ENCODE measurements at regions not wholly inside any gene's neighbourhood (a gene's known extent, or its start where the extent isn't known, plus 50 kb on each side); places are given as distances from the start of the nearest gene placed in this dataset.

GRCh38 chr15:29535952-29536351, 266.3 kb upstream of the NSMCE3 start:
- no peaks in the 10 kb centered on the region for H3K27me3 ChIP-seq (ENCODE audit: control insufficient read depth, insufficient read depth, low read length)
- no peaks in the 10 kb centered on the region for H3K4me1 Mint-ChIP-seq
- ATAC-seq (ENCODE audit: low read depth in 2 of 2) (no peak), DNase-seq (no peak)
- H3K27ac Mint-ChIP-seq: no peak overlapping the region
- H3K4me1 ChIP-seq (ENCODE audit: control insufficient read depth, insufficient read depth, low read length, poor library complexity, severe bottlenecking): no peaks in the 10 kb centered on the region
- H3K27me3 Mint-ChIP-seq: no peaks in the 10 kb centered on the region
- no peaks in the 10 kb centered on the region for H3K9me3 ChIP-seq (ENCODE audit: control insufficient read depth in 2 of 2, low read length in 2 of 2)
- H3K9me3 Mint-ChIP-seq: no peaks in the 10 kb centered on the region
- no peak overlapping the region for H3K4me3 ChIP-seq (ENCODE audit: low read depth, low read length)
- no peaks in the 10 kb centered on the region for H3K36me3 ChIP-seq (ENCODE audit: control insufficient read depth, insufficient read depth, low read length)
- H3K36me3 Mint-ChIP-seq: no peaks in the 10 kb centered on the region
- H3K4me3 Mint-ChIP-seq: no peak overlapping the region
- no peak overlapping the region for H3K27ac ChIP-seq (ENCODE audit: insufficient read depth, low read length, poor library complexity, severe bottlenecking)

GRCh38 chr15:29534378-29534777, 264.8 kb upstream of the NSMCE3 start:
- no peak overlapping the region for H3K27ac Mint-ChIP-seq
- H3K27ac ChIP-seq (ENCODE audit: insufficient read depth, low read length, poor library complexity, severe bottlenecking): no peak overlapping the region
- no peaks in the 10 kb centered on the region for H3K36me3 ChIP-seq (ENCODE audit: control insufficient read depth, insufficient read depth, low read length)
- no peaks in the 10 kb centered on the region for H3K27me3 Mint-ChIP-seq
- no peak overlapping the region for H3K4me3 Mint-ChIP-seq
- no peaks in the 10 kb centered on the region for H3K9me3 ChIP-seq (ENCODE audit: control insufficient read depth in 2 of 2, low read length in 2 of 2)
- no peaks in the 10 kb centered on the region for H3K4me1 Mint-ChIP-seq
- no peak for ATAC-seq (ENCODE audit: low read depth in 2 of 2)
- no peaks in the 10 kb centered on the region for H3K27me3 ChIP-seq (ENCODE audit: control insufficient read depth, insufficient read depth, low read length)
- no peak overlapping the region for H3K4me3 ChIP-seq (ENCODE audit: low read depth, low read length)
- no peaks in the 10 kb centered on the region for H3K36me3 Mint-ChIP-seq
- no peaks in the 10 kb centered on the region for H3K4me1 ChIP-seq (ENCODE audit: control insufficient read depth, insufficient read depth, low read length, poor library complexity, severe bottlenecking)
- no peak for DNase-seq
- H3K9me3 Mint-ChIP-seq: peaks cover 0 to 5% (median 0%) of the 10 kb centered on the region in 7 donors

GRCh38 chr15:29533647-29534046, 264.0 kb upstream of the NSMCE3 start:
- H3K9me3 Mint-ChIP-seq: peaks cover 0 to 5% (median 0%) of the 10 kb centered on the region in 7 donors

GRCh38 chr15:29532296-29532695, 262.7 kb upstream of the NSMCE3 start:
- DNase-seq: no peak
- no peaks in the 10 kb centered on the region for H3K36me3 Mint-ChIP-seq
- no peaks in the 10 kb centered on the region for H3K27me3 ChIP-seq (ENCODE audit: control insufficient read depth, insufficient read depth, low read length)
- no peak overlapping the region for H3K4me3 ChIP-seq (ENCODE audit: low read depth, low read length)
- H3K27me3 Mint-ChIP-seq: no peaks in the 10 kb centered on the region
- H3K27ac ChIP-seq (ENCODE audit: insufficient read depth, low read length, poor library complexity, severe bottlenecking): no peak overlapping the region
- no peak for ATAC-seq (ENCODE audit: low read depth in 2 of 2)
- H3K36me3 ChIP-seq (ENCODE audit: control insufficient read depth, insufficient read depth, low read length): no peaks in the 10 kb centered on the region
- no peaks in the 10 kb centered on the region for H3K9me3 ChIP-seq (ENCODE audit: control insufficient read depth in 2 of 2, low read length in 2 of 2)
- no peaks in the 10 kb centered on the region for H3K4me1 ChIP-seq (ENCODE audit: control insufficient read depth, insufficient read depth, low read length, poor library complexity, severe bottlenecking)
- H3K4me3 Mint-ChIP-seq: no peak overlapping the region
- H3K27ac Mint-ChIP-seq: no peak overlapping the region
- no peaks in the 10 kb centered on the region for H3K4me1 Mint-ChIP-seq
- peaks cover 0 to 5% (median 0%) of the 10 kb centered on the region in 7 donors for H3K9me3 Mint-ChIP-seq

More at GRCh38 chr15:29533647-29534046, 264.0 kb upstream of the NSMCE3 start:
- no peak overlapping the region for H3K27ac ChIP-seq (ENCODE audit: insufficient read depth, low read length, poor library complexity, severe bottlenecking)
- ATAC-seq (ENCODE audit: low read depth in 2 of 2): no peak
- DNase-seq: no peak
- H3K27me3 ChIP-seq (ENCODE audit: control insufficient read depth, insufficient read depth, low read length): no peaks in the 10 kb centered on the region
- no peaks in the 10 kb centered on the region for H3K4me1 ChIP-seq (ENCODE audit: control insufficient read depth, insufficient read depth, low read length, poor library complexity, severe bottlenecking)
- no peaks in the 10 kb centered on the region for H3K27me3 Mint-ChIP-seq
- H3K27ac Mint-ChIP-seq: no peak overlapping the region
- no peaks in the 10 kb centered on the region for H3K4me1 Mint-ChIP-seq
- no peak overlapping the region for H3K4me3 Mint-ChIP-seq
- no peaks in the 10 kb centered on the region for H3K36me3 ChIP-seq (ENCODE audit: control insufficient read depth, insufficient read depth, low read length)
- no peak overlapping the region for H3K4me3 ChIP-seq (ENCODE audit: low read depth, low read length)
- H3K9me3 ChIP-seq (ENCODE audit: control insufficient read depth in 2 of 2, low read length in 2 of 2): no peaks in the 10 kb centered on the region
- no peaks in the 10 kb centered on the region for H3K36me3 Mint-ChIP-seq

- Mint-ChIP-seq H3K27me3 (no peaks in the 10 kb centered on the region), H3K4me3 (no peak overlapping the region), H3K4me1 (no peaks in the 10 kb centered on the region), H3K9me3 (peaks cover 0 to 5% (median 0%) of the 10 kb centered on the region in 7 donors), H3K27ac (peak overlapping the region in 1 of 3 donors; percentile 32), H3K36me3 (no peaks in the 10 kb centered on the region)
- Histone ChIP-seq H3K4me3 (ENCODE audit: low read depth, low read length) (no peak overlapping the region), H3K36me3 (ENCODE audit: control insufficient read depth, insufficient read depth, low read length) (no peaks in the 10 kb centered on the region), H3K9me3 (ENCODE audit: control insufficient read depth in 2 of 2, low read length in 2 of 2) (no peaks in the 10 kb centered on the region), H3K4me1 (ENCODE audit: control insufficient read depth, insufficient read depth, low read length, poor library complexity, severe bottlenecking) (no peaks in the 10 kb centered on the region), H3K27ac (ENCODE audit: insufficient read depth, low read length, poor library complexity, severe bottlenecking) (no peak overlapping the region), H3K27me3 (ENCODE audit: control insufficient read depth, insufficient read depth, low read length) (no peaks in the 10 kb centered on the region)
- no peak for ATAC-seq (ENCODE audit: low read depth in 2 of 2)
- DNase-seq: no peak
These were observed 261.3 kb upstream of the NSMCE3 start for GRCh38 chr15:29530966-29531365.

GRCh38 chr15:29529043-29529442, 259.4 kb upstream of the NSMCE3 start:
- no peaks in the 10 kb centered on the region for H3K27me3 Mint-ChIP-seq
- H3K27me3 ChIP-seq (ENCODE audit: control insufficient read depth, insufficient read depth, low read length): no peaks in the 10 kb centered on the region
- no peak overlapping the region for H3K4me3 Mint-ChIP-seq
- H3K27ac Mint-ChIP-seq: no peak overlapping the region
- DNase-seq: no peak
- H3K9me3 Mint-ChIP-seq: peaks cover 0 to 5% (median 0%) of the 10 kb centered on the region in 7 donors
- no peak for ATAC-seq (ENCODE audit: low read depth in 2 of 2)
- H3K36me3 Mint-ChIP-seq: no peaks in the 10 kb centered on the region
- no peak overlapping the region for H3K4me3 ChIP-seq (ENCODE audit: low read depth, low read length)
- H3K36me3 ChIP-seq (ENCODE audit: control insufficient read depth, insufficient read depth, low read length): no peaks in the 10 kb centered on the region
- H3K4me1 ChIP-seq (ENCODE audit: control insufficient read depth, insufficient read depth, low read length, poor library complexity, severe bottlenecking): no peaks in the 10 kb centered on the region
- no peak overlapping the region for H3K27ac ChIP-seq (ENCODE audit: insufficient read depth, low read length, poor library complexity, severe bottlenecking)
- H3K4me1 Mint-ChIP-seq: no peaks in the 10 kb centered on the region
- no peaks in the 10 kb centered on the region for H3K9me3 ChIP-seq (ENCODE audit: control insufficient read depth in 2 of 2, low read length in 2 of 2)

GRCh38 chr15:29528276-29528675, 258.7 kb upstream of the NSMCE3 start:
- H3K27me3 Mint-ChIP-seq: no peaks in the 10 kb centered on the region
- no peaks in the 10 kb centered on the region for H3K27me3 ChIP-seq (ENCODE audit: control insufficient read depth, insufficient read depth, low read length)
- ATAC-seq (ENCODE audit: low read depth in 2 of 2): no peak

GRCh38 chr15:29526802-29527201, 257.2 kb upstream of the NSMCE3 start:
- no peak overlapping the region for H3K27ac Mint-ChIP-seq
- no peaks in the 10 kb centered on the region for H3K36me3 Mint-ChIP-seq
- Histone ChIP-seq H3K4me3 (ENCODE audit: low read depth, low read length) (no peak overlapping the region), H3K4me1 (ENCODE audit: control insufficient read depth, insufficient read depth, low read length, poor library complexity, severe bottlenecking) (no peaks in the 10 kb centered on the region), H3K9me3 (ENCODE audit: control insufficient read depth in 2 of 2, low read length in 2 of 2) (no peaks in the 10 kb centered on the region), H3K27me3 (ENCODE audit: control insufficient read depth, insufficient read depth, low read length) (no peaks in the 10 kb centered on the region), H3K27ac (ENCODE audit: insufficient read depth, low read length, poor library complexity, severe bottlenecking) (no peak overlapping the region), H3K36me3 (ENCODE audit: control insufficient read depth, insufficient read depth, low read length) (no peaks in the 10 kb centered on the region)
- H3K9me3 Mint-ChIP-seq: peaks cover 0 to 5% (median 0%) of the 10 kb centered on the region in 7 donors
- H3K27me3 Mint-ChIP-seq: no peaks in the 10 kb centered on the region
- no peaks in the 10 kb centered on the region for H3K4me1 Mint-ChIP-seq
- ATAC-seq (ENCODE audit: low read depth in 2 of 2) (no peak), DNase-seq (no peak)
- H3K4me3 Mint-ChIP-seq: no peak overlapping the region

More at GRCh38 chr15:29528276-29528675, 258.7 kb upstream of the NSMCE3 start:
- no peak overlapping the region for H3K4me3 Mint-ChIP-seq
- no peak for DNase-seq
- no peak overlapping the region for H3K27ac Mint-ChIP-seq
- Histone ChIP-seq H3K9me3 (ENCODE audit: control insufficient read depth in 2 of 2, low read length in 2 of 2) (no peaks in the 10 kb centered on the region), H3K4me1 (ENCODE audit: control insufficient read depth, insufficient read depth, low read length, poor library complexity, severe bottlenecking) (no peaks in the 10 kb centered on the region), H3K4me3 (ENCODE audit: low read depth, low read length) (no peak overlapping the region), H3K27ac (ENCODE audit: insufficient read depth, low read length, poor library complexity, severe bottlenecking) (no peak overlapping the region), H3K36me3 (ENCODE audit: control insufficient read depth, insufficient read depth, low read length) (no peaks in the 10 kb centered on the region)
- H3K9me3 Mint-ChIP-seq: peaks cover 0 to 5% (median 0%) of the 10 kb centered on the region in 7 donors
- no peaks in the 10 kb centered on the region for H3K4me1 Mint-ChIP-seq
- no peaks in the 10 kb centered on the region for H3K36me3 Mint-ChIP-seq
